ENCODE measurements at regions not wholly inside any gene's neighbourhood (a gene's known extent, or its start where the extent isn't known, plus 50 kb on each side); places are given as distances from the start of the nearest gene placed in this dataset.

DNA sequence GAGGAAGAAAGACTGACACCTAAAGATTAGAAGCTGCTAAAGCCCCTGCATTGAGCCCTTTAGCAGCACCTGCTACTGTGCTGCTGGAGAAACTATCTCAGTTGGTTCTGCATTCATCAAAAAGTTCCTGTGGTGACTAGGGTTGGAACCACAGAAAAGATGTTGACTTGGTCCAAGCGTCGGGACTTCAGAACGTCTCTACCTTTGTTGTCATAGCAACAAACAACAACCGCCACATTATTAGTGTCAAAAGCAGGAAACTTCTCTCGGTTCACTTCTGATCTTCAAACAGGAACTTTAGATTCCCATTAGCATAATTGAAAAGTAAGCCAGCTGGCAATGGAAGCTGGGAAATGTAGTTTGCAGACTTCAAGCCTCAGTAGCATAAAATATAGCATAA lies 368.0 kb downstream of the SEC23A start:
- H3K27ac ChIP-seq (ENCODE audit: low read depth in 1 of 2, low read length in 2 of 2): no peak overlapping the region
- Mint-ChIP-seq H3K4me1 (no peaks in the 10 kb centered on the region), H3K27me3 (ENCODE audit: low read depth in 3 of 3) (peaks cover 0 to 3% (median 2%) of the 10 kb centered on the region in 3 donors), H3K4me3 (no peak overlapping the region), H3K9me3 (peaks cover 3 to 7% (median 5%) of the 10 kb centered on the region in 7 donors), H3K36me3 (no peaks in the 10 kb centered on the region), H3K27ac (no peak overlapping the region)
- no peaks in the 10 kb centered on the region for H4K20me1 ChIP-seq (ENCODE audit: insufficient read depth, low read length)
- DNase-seq: no peak
- H3K9me3 ChIP-seq (replicated peaks in 1 of 2; ENCODE audit: control insufficient read depth in 1 of 2, insufficient read depth in 1 of 2, low read length in 2 of 2): peaks cover 0 to 3% of the 10 kb centered on the region in 2 donors
- no peaks in the 10 kb centered on the region for H3K27me3 ChIP-seq (ENCODE audit: control insufficient read depth in 2 of 2, insufficient read depth in 2 of 2, low read length in 2 of 2)
- no peak overlapping the region for H3K9ac ChIP-seq (ENCODE audit: insufficient read depth, low read length, poor library complexity, severe bottlenecking)
- 44% methylated on average over 4 of the region's 5 CpGs for WGBS (ENCODE audit: insufficient coverage)
- no peak overlapping the region for H3K4me3 ChIP-seq (replicated peaks in 1 of 3; ENCODE audit: low read depth in 2 of 3, low read length in 3 of 3)
- H3K4me1 ChIP-seq (ENCODE audit: control insufficient read depth in 1 of 2, insufficient read depth in 2 of 2, low read length in 2 of 2): no peaks in the 10 kb centered on the region
- no peaks in the 10 kb centered on the region for H3K79me2 ChIP-seq (ENCODE audit: insufficient read depth, low read length)
- intact Hi-C loops (cut with micrococcal nuclease): no loop called here
- no peak overlapping the region for H3K4me2 ChIP-seq (replicated peaks; ENCODE audit: extremely low read depth, low read length, poor library complexity, severe bottlenecking)
- no peak overlapping the region for H2AFZ ChIP-seq (ENCODE audit: insufficient read depth, low read depth, low read length, poor library complexity, severe bottlenecking)
- no peaks in the 10 kb centered on the region for H3K36me3 ChIP-seq (replicated peaks in 1 of 2; ENCODE audit: control insufficient read depth in 1 of 2, insufficient read depth in 2 of 2, low read length in 2 of 2)
- TF ChIP-seq, protein P1, sequence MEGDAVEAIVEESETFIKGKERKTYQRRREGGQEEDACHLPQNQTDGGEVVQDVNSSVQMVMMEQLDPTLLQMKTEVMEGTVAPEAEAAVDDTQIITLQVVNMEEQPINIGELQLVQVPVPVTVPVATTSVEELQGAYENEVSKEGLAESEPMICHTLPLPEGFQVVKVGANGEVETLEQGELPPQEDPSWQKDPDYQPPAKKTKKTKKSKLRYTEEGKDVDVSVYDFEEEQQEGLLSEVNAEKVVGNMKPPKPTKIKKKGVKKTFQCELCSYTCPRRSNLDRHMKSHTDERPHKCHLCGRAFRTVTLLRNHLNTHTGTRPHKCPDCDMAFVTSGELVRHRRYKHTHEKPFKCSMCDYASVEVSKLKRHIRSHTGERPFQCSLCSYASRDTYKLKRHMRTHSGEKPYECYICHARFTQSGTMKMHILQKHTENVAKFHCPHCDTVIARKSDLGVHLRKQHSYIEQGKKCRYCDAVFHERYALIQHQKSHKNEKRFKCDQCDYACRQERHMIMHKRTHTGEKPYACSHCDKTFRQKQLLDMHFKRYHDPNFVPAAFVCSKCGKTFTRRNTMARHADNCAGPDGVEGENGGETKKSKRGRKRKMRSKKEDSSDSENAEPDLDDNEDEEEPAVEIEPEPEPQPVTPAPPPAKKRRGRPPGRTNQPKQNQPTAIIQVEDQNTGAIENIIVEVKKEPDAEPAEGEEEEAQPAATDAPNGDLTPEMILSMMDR (IDR thresholded peaks at IDR 0.05): no peak

DNA sequence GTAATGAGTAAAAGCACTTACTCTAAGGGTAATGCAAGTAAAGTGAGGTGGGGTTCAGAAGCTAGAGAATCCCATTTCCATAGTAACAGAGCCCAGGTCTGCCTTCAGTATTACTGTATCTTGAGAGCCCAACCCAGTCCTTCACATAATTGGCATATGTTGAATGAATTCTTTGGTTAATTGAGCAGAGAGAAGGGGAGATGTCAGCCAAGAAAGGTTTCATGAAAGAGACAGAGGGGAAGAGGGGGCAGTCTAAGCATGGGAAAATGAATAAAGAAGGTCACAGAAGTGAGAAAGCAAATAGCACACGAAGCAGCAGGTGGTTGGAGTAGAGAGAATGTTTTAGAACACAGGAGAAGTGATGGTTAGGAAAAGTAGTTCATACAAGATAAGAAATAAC lies 371.1 kb downstream of the SEC23A start:
- no peaks in the 10 kb centered on the region for H3K36me3 Mint-ChIP-seq
- Histone ChIP-seq H3K9me3 (replicated peaks in 1 of 2; ENCODE audit: control insufficient read depth in 1 of 2, insufficient read depth in 1 of 2, low read length in 2 of 2) (peaks cover 0 to 3% of the 10 kb centered on the region in 2 donors), H3K4me1 (ENCODE audit: control insufficient read depth in 1 of 2, insufficient read depth in 2 of 2, low read length in 2 of 2) (no peaks in the 10 kb centered on the region), H4K20me1 (ENCODE audit: insufficient read depth, low read length) (no peaks in the 10 kb centered on the region), H3K4me2 (replicated peaks; ENCODE audit: extremely low read depth, low read length, poor library complexity, severe bottlenecking) (no peak overlapping the region), H3K4me3 (replicated peaks in 1 of 3; ENCODE audit: low read depth in 2 of 3, low read length in 3 of 3) (no peak overlapping the region), H3K27me3 (ENCODE audit: control insufficient read depth in 2 of 2, insufficient read depth in 2 of 2, low read length in 2 of 2) (no peaks in the 10 kb centered on the region), H2AFZ (ENCODE audit: insufficient read depth, low read depth, low read length, poor library complexity, severe bottlenecking) (no peak overlapping the region), H3K36me3 (replicated peaks in 1 of 2; ENCODE audit: control insufficient read depth in 1 of 2, insufficient read depth in 2 of 2, low read length in 2 of 2) (no peaks in the 10 kb centered on the region), H3K9ac (ENCODE audit: insufficient read depth, low read length, poor library complexity, severe bottlenecking) (no peak overlapping the region), H3K79me2 (ENCODE audit: insufficient read depth, low read length) (no peaks in the 10 kb centered on the region), H3K27ac (ENCODE audit: low read depth in 1 of 2, low read length in 2 of 2) (no peak overlapping the region)
- intact Hi-C loops (cut with micrococcal nuclease): no loop called here
- TF ChIP-seq, protein P1 (IDR thresholded peaks at IDR 0.05): no peak
- DNase-seq: no peak
- H3K9me3 Mint-ChIP-seq: peaks cover 3 to 10% (median 5%) of the 10 kb centered on the region in 7 donors
- WGBS (ENCODE audit: insufficient coverage): no CpG with 5 or more reads among the region's 1 CpG
- H3K27me3 Mint-ChIP-seq (ENCODE audit: low read depth in 3 of 3): no peaks in the 10 kb centered on the region
- no peaks in the 10 kb centered on the region for H3K4me1 Mint-ChIP-seq
- no peak overlapping the region for H3K27ac Mint-ChIP-seq
- no peak overlapping the region for H3K4me3 Mint-ChIP-seq
